ENCODE measurements at regions not wholly inside any gene's neighbourhood (a gene's known extent, or its start where the extent isn't known, plus 50 kb on each side); places are given as distances from the start of the nearest gene placed in this dataset.

DNA sequence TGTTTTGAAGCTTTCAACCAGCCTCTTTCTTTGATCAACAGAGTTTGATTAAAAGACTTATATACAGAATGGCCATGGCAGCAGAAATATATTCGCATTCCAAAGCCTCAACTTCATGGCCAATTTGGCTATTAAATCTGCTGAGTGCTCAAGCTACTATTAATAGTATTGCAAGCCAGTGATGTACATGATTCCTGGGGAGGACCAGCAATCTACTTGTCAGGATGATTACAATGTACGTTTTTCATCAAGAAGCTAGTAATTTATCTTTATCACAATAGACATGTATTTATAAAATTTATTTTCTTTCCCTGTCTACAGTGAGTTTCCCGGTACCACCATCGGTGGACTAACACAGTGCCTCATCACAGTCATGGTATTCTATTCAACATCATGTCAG, 515.5 kb downstream of the AMY1C start:
- TF ChIP-seq, protein P1, sequence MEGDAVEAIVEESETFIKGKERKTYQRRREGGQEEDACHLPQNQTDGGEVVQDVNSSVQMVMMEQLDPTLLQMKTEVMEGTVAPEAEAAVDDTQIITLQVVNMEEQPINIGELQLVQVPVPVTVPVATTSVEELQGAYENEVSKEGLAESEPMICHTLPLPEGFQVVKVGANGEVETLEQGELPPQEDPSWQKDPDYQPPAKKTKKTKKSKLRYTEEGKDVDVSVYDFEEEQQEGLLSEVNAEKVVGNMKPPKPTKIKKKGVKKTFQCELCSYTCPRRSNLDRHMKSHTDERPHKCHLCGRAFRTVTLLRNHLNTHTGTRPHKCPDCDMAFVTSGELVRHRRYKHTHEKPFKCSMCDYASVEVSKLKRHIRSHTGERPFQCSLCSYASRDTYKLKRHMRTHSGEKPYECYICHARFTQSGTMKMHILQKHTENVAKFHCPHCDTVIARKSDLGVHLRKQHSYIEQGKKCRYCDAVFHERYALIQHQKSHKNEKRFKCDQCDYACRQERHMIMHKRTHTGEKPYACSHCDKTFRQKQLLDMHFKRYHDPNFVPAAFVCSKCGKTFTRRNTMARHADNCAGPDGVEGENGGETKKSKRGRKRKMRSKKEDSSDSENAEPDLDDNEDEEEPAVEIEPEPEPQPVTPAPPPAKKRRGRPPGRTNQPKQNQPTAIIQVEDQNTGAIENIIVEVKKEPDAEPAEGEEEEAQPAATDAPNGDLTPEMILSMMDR (IDR thresholded peaks at IDR 0.05; ENCODE audit: low read depth, low read length, missing input control): no peak
- TF ChIP-seq, protein P2, sequence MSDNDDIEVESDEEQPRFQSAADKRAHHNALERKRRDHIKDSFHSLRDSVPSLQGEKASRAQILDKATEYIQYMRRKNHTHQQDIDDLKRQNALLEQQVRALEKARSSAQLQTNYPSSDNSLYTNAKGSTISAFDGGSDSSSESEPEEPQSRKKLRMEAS (IDR thresholded peaks at IDR 0.05): no peak
- no peak for TF ChIP-seq RXRA (IDR thresholded peaks at IDR 0.05)

Measured in liver (tissue), 3 donors.